Upper lobe of right lung (tissue), 1 donor: ENCODE measurements at regions not wholly inside any gene's neighbourhood (a gene's known extent, or its start where the extent isn't known, plus 50 kb on each side); places are given as distances from the start of the nearest gene placed in this dataset.

ENCODE experiments used
- ATAC-seq: fragments of 200-7000 bp; cut with Tn5 transposase; one replicate; pipeline ENCODE4 v1.9.1; 2020; ENCODE audit warnings: mild to moderate bottlenecking, moderate library complexity
- DNase-seq: peaks from one replicate; pipeline ENCODE4 v3.0.0-alpha.2; 2020
- H3K27ac ChIP-seq: fragments of 200-600 bp; one replicate; pipeline ENCODE4 v1.8.0; 2022
- H3K27me3 ChIP-seq: fragments of 200-600 bp; one replicate; pipeline ENCODE4 v1.8.0; 2022; ENCODE audit warnings: mild to moderate bottlenecking
- H3K36me3 ChIP-seq: fragments of 200-600 bp; one replicate; pipeline ENCODE4 v1.8.0; 2022
- H3K4me1 ChIP-seq: fragments of 200-600 bp; one replicate; pipeline ENCODE4 v1.8.0; 2022
- H3K4me3 ChIP-seq: fragments of 200-600 bp; one replicate; pipeline ENCODE4 v1.8.0; 2022; ENCODE audit warnings: mild to moderate bottlenecking
- H3K9me3 ChIP-seq: fragments of 200-600 bp; one replicate; pipeline ENCODE4 v1.8.0; 2022
- intact Hi-C: fragments of 100-400 bp; cut with DNase I; formaldehyde crosslinking; loops from one replicate; pipeline ENCODE4 v1.11.0; 2022
- TF ChIP-seq, protein P1 (sequence below): fragments of 200-600 bp; IDR thresholded peaks from one replicate; pipeline ENCODE4 v1.8.0; 2022; ENCODE audit warnings: antibody characterized with exemption
- donor health status: DM: no; HTN: yes; CAD: no; lungs with severe emphysema.

DNA sequence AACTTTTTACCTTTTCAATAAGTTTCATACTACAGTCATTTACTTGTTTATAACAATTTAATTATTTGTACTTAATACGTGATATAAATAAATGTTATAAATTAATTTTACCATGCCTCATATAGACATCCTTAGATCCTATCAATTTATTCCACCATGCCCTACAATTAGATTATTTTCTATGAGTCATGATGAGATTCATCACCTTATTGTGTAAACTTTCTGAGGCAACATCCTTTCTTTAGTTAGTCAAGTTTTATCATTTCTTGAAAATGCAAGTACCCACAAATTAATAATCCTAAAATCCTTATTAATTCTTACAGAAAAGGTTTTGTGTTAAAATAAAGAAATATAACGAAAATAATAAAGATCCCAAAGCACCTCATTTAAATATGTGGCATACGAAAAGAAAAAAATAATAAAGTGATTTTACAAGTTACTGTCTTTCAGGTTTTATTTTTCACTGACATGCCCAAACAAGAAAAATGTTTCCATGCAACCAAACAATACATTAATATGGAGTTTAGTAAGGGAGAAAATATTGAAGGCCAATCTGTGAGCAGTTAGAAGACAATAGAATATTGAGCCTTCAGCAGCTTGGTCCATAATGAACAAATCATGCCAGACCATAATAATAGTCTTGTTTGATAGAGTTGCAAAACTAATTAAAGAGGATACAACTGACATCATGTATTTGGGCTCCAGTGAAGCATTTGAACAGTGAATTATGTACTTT lies 188.7 kb upstream of the MRPS30 start:
- ATAC-seq = no peak
- no peak overlapping the region for H3K27ac ChIP-seq
- no peaks in the 10 kb centered on the region for H3K4me1 ChIP-seq
- H3K9me3 ChIP-seq = no peaks in the 10 kb centered on the region
- intact Hi-C loops = no loop called here
- H3K36me3 ChIP-seq = no peaks in the 10 kb centered on the region
- no peak overlapping the region for H3K4me3 ChIP-seq
- TF ChIP-seq, protein P1, sequence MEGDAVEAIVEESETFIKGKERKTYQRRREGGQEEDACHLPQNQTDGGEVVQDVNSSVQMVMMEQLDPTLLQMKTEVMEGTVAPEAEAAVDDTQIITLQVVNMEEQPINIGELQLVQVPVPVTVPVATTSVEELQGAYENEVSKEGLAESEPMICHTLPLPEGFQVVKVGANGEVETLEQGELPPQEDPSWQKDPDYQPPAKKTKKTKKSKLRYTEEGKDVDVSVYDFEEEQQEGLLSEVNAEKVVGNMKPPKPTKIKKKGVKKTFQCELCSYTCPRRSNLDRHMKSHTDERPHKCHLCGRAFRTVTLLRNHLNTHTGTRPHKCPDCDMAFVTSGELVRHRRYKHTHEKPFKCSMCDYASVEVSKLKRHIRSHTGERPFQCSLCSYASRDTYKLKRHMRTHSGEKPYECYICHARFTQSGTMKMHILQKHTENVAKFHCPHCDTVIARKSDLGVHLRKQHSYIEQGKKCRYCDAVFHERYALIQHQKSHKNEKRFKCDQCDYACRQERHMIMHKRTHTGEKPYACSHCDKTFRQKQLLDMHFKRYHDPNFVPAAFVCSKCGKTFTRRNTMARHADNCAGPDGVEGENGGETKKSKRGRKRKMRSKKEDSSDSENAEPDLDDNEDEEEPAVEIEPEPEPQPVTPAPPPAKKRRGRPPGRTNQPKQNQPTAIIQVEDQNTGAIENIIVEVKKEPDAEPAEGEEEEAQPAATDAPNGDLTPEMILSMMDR = no peak
- no peak for DNase-seq
- H3K27me3 ChIP-seq = no peaks in the 10 kb centered on the region

DNA sequence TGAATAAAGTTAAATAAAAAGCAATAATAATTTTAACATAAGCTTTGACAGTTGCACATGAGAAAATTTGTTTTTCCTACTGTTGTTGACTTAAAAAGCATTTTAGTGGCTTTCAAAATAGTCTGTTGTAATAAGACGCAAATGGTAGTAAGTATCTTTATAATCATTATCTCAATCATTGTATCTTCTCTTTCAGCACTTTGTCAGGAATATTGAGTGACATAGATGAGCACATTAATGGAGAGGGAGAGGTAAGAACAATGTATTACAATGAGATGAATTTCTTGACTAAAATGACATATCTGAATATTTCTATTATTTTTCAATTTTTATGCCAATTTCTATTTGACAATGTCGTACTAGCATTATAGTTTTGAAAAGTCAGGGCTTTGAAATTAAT lies 193.9 kb upstream of the MRPS30 start:
- DNase-seq (no peak), ATAC-seq (no peak)
- Histone ChIP-seq H3K4me3 (no peak overlapping the region), H3K9me3 (no peaks in the 10 kb centered on the region), H3K36me3 (no peaks in the 10 kb centered on the region), H3K4me1 (no peaks in the 10 kb centered on the region), H3K27ac (no peak overlapping the region), H3K27me3 (no peaks in the 10 kb centered on the region)
- intact Hi-C loops = no loop called here
- TF ChIP-seq, protein P1 = no peak

DNA sequence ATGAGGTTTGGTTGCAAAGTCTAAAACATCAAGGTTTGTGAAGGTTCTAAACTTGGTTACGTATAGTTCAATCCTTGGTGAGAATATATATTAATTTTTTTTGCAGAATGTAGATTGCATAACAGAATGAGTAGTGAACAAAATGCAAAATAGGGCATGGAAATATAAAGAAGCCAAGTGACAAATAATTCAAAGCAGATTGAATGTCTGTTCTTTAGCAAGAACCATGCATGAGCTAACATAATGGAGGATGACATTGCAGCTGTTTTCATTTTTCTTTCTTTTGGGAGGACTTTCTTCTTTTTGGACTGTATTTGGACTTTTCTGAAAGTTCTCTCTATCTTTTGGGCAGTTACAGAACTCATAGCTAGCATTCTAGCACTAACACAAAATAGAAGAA lies 194.8 kb upstream of the MRPS30 start:
- Histone ChIP-seq H3K9me3 (no peaks in the 10 kb centered on the region), H3K27ac (no peak overlapping the region), H3K4me1 (no peaks in the 10 kb centered on the region), H3K36me3 (no peaks in the 10 kb centered on the region), H3K27me3 (no peaks in the 10 kb centered on the region), H3K4me3 (no peak overlapping the region)
- ATAC-seq (no peak), DNase-seq (no peak)
- intact Hi-C loops = no loop called here
- TF ChIP-seq, protein P1 = no peak

DNA sequence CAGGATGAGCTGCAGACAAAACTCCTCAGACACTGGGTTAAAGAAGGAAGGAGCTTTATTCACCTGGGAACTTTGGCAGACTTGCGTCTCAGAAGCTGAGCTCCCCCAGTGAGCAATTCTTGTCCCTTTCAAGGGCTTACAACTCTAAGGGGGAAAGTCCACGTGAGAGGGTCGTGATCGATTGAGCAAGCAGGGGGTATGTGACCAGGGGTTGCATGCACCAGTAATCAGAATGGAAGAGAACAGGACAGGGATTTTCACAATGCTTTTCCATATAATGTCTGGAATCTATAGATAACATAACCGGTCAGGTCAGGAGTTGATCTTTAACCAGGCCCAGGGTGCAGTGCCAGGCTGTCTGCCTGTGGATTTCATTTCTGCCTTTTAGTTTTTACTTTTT lies 202.8 kb upstream of the MRPS30 start:
- Histone ChIP-seq H3K4me3 (no peak overlapping the region), H3K27ac (no peak overlapping the region), H3K36me3 (no peaks in the 10 kb centered on the region), H3K9me3 (no peaks in the 10 kb centered on the region), H3K4me1 (no peaks in the 10 kb centered on the region), H3K27me3 (no peaks in the 10 kb centered on the region)
- TF ChIP-seq, protein P1 = no peak
- intact Hi-C loops = no loop called here
- DNase-seq (no peak), ATAC-seq (no peak)

DNA sequence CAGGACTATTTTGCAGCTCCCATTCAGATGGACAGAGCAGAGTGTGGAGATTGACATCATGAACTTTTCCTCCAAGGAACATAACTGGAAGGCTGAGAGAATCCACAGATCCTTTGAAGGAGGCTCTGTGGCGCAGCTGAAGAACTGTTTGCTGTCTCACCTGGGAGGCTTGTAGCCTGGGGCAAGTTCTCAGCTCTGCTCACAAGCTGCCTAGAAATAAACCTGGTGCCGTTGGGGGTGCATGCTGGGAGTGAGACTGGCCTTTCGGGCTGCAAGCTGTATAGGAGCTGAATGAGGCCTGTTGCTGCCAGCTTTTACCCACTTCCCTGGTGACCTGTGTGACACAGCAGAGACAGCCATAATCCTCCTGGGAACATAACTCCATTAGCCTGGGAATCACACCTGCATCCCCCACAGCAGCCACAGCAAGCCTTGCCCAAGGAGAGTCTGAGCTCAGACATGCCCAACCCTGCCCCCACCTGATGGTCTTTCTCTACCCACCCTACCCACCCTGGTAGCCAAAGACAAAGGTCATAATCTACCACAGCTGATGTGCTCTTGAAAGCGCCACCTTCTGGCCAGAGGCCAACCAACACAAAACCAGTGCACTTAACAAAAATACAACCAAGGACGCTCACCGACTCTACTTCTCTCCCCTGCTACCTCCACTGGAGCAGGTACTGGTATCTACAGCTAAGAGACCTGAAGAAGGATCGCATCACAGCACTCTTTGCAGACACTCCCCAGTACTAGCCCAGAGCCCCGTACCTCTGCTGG lies 205.1 kb upstream of the MRPS30 start:
- Histone ChIP-seq H3K27me3 (no peaks in the 10 kb centered on the region), H3K36me3 (no peaks in the 10 kb centered on the region), H3K4me1 (no peaks in the 10 kb centered on the region), H3K9me3 (no peaks in the 10 kb centered on the region), H3K27ac (no peak overlapping the region), H3K4me3 (no peak overlapping the region)
- DNase-seq (no peak), ATAC-seq (no peak)
- TF ChIP-seq, protein P1 = no peak
- intact Hi-C loops = no loop called here
